GM10266 (cell line): ENCODE measurements at regions not wholly inside any gene's neighbourhood (a gene's known extent, or its start where the extent isn't known, plus 50 kb on each side); places are given as distances from the start of the nearest gene placed in this dataset.

ENCODE experiments used
- DNase-seq: peaks from one replicate; pipeline ENCODE4 v3.0.0; 2012; ENCODE audit errors: extremely low spot score
- TF ChIP-seq, protein P1 (sequence below): IDR thresholded peaks from 2 replicates; pipeline ENCODE4 v1.5.1; 2012; ENCODE audit warnings: mild to moderate bottlenecking, low read depth; ENCODE audit not compliant: control insufficient read depth, insufficient read depth; ENCODE audit errors: missing control alignments

DNA sequence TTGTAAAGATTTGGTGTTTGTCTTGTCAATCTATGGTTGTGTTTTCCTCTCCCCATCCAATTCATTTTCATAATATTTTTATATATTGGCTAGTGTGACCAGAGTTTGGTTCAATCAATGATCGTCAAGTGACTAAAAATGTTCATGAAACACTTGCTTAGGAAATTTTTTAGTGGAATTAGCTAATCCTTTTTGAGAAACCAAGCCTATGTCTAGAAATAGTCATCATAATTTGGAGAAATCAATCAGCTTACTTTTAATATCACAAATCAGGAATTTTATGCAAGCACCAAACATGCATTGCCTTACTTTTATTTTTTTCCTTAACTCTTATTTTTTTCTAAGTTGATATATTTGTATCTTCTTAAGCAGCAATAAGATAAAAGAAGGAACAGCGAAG, 403.1 kb upstream of the TBL1XR1 start:
- DNase-seq: no peak
- TF ChIP-seq, protein P1, sequence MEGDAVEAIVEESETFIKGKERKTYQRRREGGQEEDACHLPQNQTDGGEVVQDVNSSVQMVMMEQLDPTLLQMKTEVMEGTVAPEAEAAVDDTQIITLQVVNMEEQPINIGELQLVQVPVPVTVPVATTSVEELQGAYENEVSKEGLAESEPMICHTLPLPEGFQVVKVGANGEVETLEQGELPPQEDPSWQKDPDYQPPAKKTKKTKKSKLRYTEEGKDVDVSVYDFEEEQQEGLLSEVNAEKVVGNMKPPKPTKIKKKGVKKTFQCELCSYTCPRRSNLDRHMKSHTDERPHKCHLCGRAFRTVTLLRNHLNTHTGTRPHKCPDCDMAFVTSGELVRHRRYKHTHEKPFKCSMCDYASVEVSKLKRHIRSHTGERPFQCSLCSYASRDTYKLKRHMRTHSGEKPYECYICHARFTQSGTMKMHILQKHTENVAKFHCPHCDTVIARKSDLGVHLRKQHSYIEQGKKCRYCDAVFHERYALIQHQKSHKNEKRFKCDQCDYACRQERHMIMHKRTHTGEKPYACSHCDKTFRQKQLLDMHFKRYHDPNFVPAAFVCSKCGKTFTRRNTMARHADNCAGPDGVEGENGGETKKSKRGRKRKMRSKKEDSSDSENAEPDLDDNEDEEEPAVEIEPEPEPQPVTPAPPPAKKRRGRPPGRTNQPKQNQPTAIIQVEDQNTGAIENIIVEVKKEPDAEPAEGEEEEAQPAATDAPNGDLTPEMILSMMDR: no peak

DNA sequence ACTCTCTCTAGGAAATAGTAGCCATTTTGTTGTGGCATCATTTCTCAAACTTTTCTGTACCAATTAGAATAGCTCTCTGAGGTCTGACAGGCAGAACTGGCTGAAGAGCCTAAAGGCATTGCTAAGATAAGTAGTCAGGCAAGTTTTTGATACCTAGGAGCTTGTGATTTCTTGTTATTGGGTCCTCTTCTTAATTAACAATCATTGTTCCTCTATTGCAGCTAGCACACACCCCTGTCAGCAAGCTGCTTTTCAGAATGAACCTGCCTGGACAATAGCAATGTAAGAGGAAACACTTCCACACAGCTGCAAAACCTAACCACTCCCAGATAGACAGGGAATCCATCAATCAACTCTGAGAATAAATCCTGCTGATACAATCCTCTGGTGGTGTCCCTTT, 403.9 kb upstream of the TBL1XR1 start:
- TF ChIP-seq, protein P1: no peak
- DNase-seq: no peak

DNA sequence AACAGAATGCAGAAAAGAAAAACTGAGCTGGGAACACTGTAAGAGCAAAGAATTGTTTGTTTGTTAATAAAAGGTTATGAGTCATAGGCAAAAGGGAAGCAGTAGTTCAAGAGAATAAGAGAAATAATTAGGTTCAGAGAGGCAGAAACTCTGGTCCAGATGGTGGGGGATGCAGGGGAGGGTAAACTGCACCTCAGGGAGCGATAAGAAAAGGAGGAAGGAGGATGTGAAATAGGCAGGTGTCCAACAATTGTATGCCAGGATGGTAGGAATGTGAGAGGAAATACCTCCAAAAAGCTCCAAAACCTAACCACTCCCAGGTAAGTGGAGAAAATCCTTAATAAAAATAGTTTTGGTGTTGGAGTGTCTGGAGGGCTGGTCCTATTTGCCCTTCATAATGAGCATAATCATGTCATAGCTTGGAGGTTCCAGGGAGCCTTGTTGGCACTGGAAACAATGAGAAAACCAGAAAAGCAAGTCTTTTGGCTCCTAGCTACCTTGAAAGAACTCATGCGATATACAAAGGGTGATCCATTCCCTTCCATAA, 405.4 kb upstream of the TBL1XR1 start:
- DNase-seq: no peak
- TF ChIP-seq, protein P1: no peak

DNA sequence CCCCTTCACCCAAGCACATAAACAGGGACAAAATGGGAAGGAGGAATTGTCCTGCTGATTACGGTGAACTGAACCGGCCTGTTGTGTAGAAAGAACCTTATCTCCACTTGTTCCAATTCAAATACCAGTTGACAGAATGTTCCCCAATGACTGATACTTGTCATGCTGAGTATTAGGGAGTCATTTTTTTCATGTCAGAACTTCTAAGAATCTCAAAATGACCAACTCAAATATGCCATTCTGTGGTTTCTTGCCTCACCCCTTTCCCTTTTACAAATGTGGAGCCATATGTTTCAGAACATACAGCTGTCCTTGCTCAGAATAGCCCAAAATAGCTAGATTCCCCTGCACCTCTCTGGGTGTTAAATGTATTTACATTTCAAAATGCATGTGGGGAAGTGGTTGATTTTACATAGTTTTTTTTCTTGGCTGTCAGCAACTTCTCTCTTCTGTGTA, 405.9 kb upstream of the TBL1XR1 start:
- no peak for DNase-seq
- TF ChIP-seq, protein P1: no peak

DNA sequence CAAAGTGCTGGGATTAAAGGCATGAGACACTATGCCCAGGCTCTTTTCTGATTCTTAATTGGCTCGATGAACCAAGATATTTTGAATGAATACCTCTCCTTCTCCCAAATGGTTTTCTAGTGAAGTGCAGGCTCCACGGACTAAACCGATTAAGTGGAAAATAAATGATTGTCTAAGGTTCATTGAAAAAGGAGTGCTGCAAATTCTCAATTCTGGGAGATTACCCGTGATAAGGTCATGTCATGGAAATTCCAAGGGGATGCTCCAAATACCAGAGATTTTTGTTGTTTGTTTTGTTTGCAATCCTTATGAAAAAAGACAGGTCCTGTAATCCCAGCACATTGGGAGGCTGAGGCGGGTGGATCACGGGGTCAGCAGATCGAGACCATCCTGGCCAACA, 406.9 kb upstream of the TBL1XR1 start:
- TF ChIP-seq, protein P1: no peak
- no peak for DNase-seq

DNA sequence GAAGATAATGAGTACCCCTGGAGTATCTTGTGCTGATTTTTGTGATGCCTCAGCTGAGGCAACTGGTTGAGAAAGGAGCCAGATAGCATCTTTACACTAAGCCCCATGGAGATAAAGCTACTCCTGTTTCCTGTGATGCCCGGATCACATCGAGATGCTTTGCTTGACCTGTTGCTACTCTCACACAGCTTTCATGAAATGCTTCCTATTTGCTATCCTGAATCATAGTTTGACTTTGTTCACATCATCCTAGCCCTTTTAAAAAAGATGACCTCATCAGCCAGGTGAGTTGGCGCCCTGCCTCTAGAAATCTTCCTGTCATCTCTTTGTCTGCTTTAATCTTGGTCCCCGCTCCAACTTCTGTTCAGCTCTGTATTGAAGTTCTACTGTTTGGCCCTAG, 409.6 kb upstream of the TBL1XR1 start:
- TF ChIP-seq, protein P1: no peak
- DNase-seq: no peak

DNA sequence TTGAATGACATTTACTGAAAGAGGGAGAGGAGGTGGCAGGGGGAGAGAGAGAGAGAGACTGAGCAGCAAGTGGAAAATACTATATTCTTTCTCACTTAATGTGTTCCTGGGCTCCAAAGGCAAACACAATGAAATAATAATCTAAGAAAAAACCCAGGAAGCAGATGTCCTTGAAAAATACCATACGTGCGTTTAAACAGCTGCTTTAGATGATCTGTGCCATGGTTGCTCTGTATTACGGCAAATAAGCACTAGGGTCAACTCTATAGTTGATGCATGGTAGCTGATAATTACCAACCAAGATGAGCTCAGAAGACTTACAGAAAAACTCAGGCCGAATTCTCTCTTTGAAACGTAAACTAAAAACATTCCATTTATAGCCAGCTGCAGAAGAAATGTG, 410.3 kb upstream of the TBL1XR1 start:
- DNase-seq: no peak
- TF ChIP-seq, protein P1: no peak
